Gastrocnemius medialis (tissue), 4 donors: ENCODE measurements at regions not wholly inside any gene's neighbourhood (a gene's known extent, or its start where the extent isn't known, plus 50 kb on each side); places are given as distances from the start of the nearest gene placed in this dataset.

Source experiments
- ATAC-seq, 2 donors: fragments of 150-250 bp; one replicate each; pipeline ENCODE4 v1.9.1; 2016
- DNase-seq, 2 donors: peaks; one replicate each; pipeline ENCODE4 v3.0.0-alpha.2; 2019
- H3K27ac ChIP-seq, 4 donors: fragments of 200-600 bp; sonication (generic); 1 replicate in 1 of 4; 2 replicates in 3 of 4; pipeline ENCODE4 v1.5.1; 2016 to 2018; ENCODE audit warnings: mild to moderate bottlenecking in 2 of 4, moderate library complexity in 1 of 4
- H3K27me3 ChIP-seq, 3 donors: fragments of 200-600 bp; sonication (generic) in 2 of 3; 1 replicate in 1 of 3; 2 replicates in 2 of 3; pipeline versions ENCODE4 v1.5.1 to v1.6.0; 2016 to 2019; ENCODE audit warnings: mild to moderate bottlenecking in 1 of 3, moderate library complexity in 1 of 3
- H3K36me3 ChIP-seq, 2 donors: fragments of 200-600 bp; sonication (generic) in 1 of 2; one replicate each; pipeline ENCODE4 v1.5.1; 2017 to 2018
- H3K4me1 ChIP-seq, 2 donors: fragments of 200-600 bp; sonication (generic) in 1 of 2; one replicate each; pipeline ENCODE4 v1.5.1; 2016 to 2017; ENCODE audit warnings: mild to moderate bottlenecking in 2 of 2
- H3K4me3 ChIP-seq, 4 donors: fragments of 200-600 bp; sonication (generic) in 3 of 4; 1 replicate in 1 of 4; 2 replicates in 3 of 4; pipeline ENCODE4 v1.5.1; 2016 to 2019; ENCODE audit warnings: mild to moderate bottlenecking in 2 of 4
- H3K9me3 ChIP-seq, 3 donors: fragments of 200-600 bp; sonication (generic) in 2 of 3; 1 replicate in 1 of 3; 2 replicates in 2 of 3; pipeline ENCODE4 v1.5.1; 2016 to 2019
- CTCF ChIP-seq, 5 experiments: fragments of 450-650 bp in 3 of 5; fragments of 200-600 bp in 2 of 5; sonication (generic) in 2 of 5; IDR thresholded peaks in 4 of 5; conservative IDR thresholded peaks in 1 of 5; 1 replicate in 4 of 5; 2 replicates in 1 of 5; pipeline ENCODE4 v1.5.1; 2016 to 2019; ENCODE audit warnings: antibody characterized with exemption in 5 of 5, mild to moderate bottlenecking in 3 of 5, moderate library complexity in 3 of 5
- POLR2A ChIP-seq, 2 donors: fragments of 450-650 bp; IDR thresholded peaks; one replicate each; pipeline ENCODE4 v1.6.1; 2017; ENCODE audit warnings: antibody characterized with exemption in 2 of 2, mild to moderate bottlenecking in 2 of 2, moderate library complexity in 2 of 2
- in situ Hi-C, 4 donors: fragments of 200-750 bp; cut with MboI; loops; one replicate each; pipeline versions ENCODE4 v1.15.0 to v1.8.0; 2017; ENCODE audit warnings: low sequenced_read_pairs in 4 of 4
- intact Hi-C: fragments of 100-400 bp; cut with DNase I; formaldehyde crosslinking; loops from one replicate; pipeline ENCODE4 v1.15.1; 2023; ENCODE audit warnings: low total_unique reads

- H3K4me1 ChIP-seq: no peaks in the 10 kb centered on the region
- no peaks in the 10 kb centered on the region for H3K36me3 ChIP-seq
- intact Hi-C loops (no loop called here), in situ Hi-C loops (no loop called here)
- ATAC-seq: no peak
- H3K9me3 ChIP-seq: no peaks in the 10 kb centered on the region
- H3K4me3 ChIP-seq: no peak overlapping the region
- no peak for TF ChIP-seq POLR2A (IDR thresholded peaks at IDR 0.05)
- no peak for TF ChIP-seq CTCF (IDR thresholded peaks at IDR 0.05 in 4 of 5, conservative IDR thresholded peaks at IDR 0.05 in 1 of 5)
- H3K27me3 ChIP-seq: no peaks in the 10 kb centered on the region
- no peak for DNase-seq
- H3K27ac ChIP-seq: no peak overlapping the region
These were observed 371.1 kb upstream of the ARID1B start for GRCh38 chr6:156406099-156406498.

GRCh38 chr6:156402628-156403027 lies 374.6 kb upstream of the ARID1B start:
- in situ Hi-C loops (no loop called here), intact Hi-C loops (no loop called here)
- Histone ChIP-seq H3K36me3 (no peaks in the 10 kb centered on the region), H3K9me3 (no peaks in the 10 kb centered on the region), H3K4me3 (no peak overlapping the region), H3K27me3 (no peaks in the 10 kb centered on the region), H3K4me1 (no peaks in the 10 kb centered on the region), H3K27ac (no peak overlapping the region)
- no peak for TF ChIP-seq CTCF (IDR thresholded peaks at IDR 0.05 in 4 of 5, conservative IDR thresholded peaks at IDR 0.05 in 1 of 5)
- no peak for TF ChIP-seq POLR2A (IDR thresholded peaks at IDR 0.05)
- DNase-seq (no peak), ATAC-seq (no peak)

- H3K4me3 ChIP-seq: no peak overlapping the region
- no peaks in the 10 kb centered on the region for H3K9me3 ChIP-seq
- H3K36me3 ChIP-seq: no peaks in the 10 kb centered on the region
- DNase-seq (no peak), ATAC-seq (no peak)
- no peak for TF ChIP-seq CTCF (IDR thresholded peaks at IDR 0.05 in 4 of 5, conservative IDR thresholded peaks at IDR 0.05 in 1 of 5)
- no peak for TF ChIP-seq POLR2A (IDR thresholded peaks at IDR 0.05)
- H3K27me3 ChIP-seq: peaks cover 0 to 3% (median 2%) of the 10 kb centered on the region in 3 donors
- in situ Hi-C loops: no loop called here
- no peak overlapping the region for H3K27ac ChIP-seq
- H3K4me1 ChIP-seq: no peaks in the 10 kb centered on the region
- intact Hi-C loops: no loop called here
These were observed 375.0 kb upstream of the ARID1B start for GRCh38 chr6:156402227-156402626.

GRCh38 chr6:156400487-156400886 lies 376.7 kb upstream of the ARID1B start:
- ATAC-seq (no peak), DNase-seq (no peak)
- no peak overlapping the region for H3K27ac ChIP-seq
- in situ Hi-C loops (no loop called here), intact Hi-C loops (no loop called here)
- H3K4me3 ChIP-seq: no peak overlapping the region
- peaks cover 2 to 6% of the 10 kb centered on the region in 2 donors for H3K4me1 ChIP-seq
- no peaks in the 10 kb centered on the region for H3K36me3 ChIP-seq
- H3K27me3 ChIP-seq: peaks cover 5 to 10% (median 8%) of the 10 kb centered on the region in 3 donors
- TF ChIP-seq POLR2A (IDR thresholded peaks at IDR 0.05) (no peak), CTCF (IDR thresholded peaks at IDR 0.05 in 4 of 5, conservative IDR thresholded peaks at IDR 0.05 in 1 of 5) (no peak)
- H3K9me3 ChIP-seq: no peaks in the 10 kb centered on the region

GRCh38 chr6:156398966-156399365 lies 378.2 kb upstream of the ARID1B start:
- H3K4me3 ChIP-seq: no peak overlapping the region
- DNase-seq: no peak
- peaks cover 2 to 6% of the 10 kb centered on the region in 2 donors for H3K4me1 ChIP-seq
- intact Hi-C loops (no loop called here), in situ Hi-C loops (no loop called here)
- H3K9me3 ChIP-seq: no peaks in the 10 kb centered on the region
- no peak for ATAC-seq
- H3K27ac ChIP-seq: no peak overlapping the region
- peaks cover 5 to 10% (median 8%) of the 10 kb centered on the region in 3 donors for H3K27me3 ChIP-seq
- no peaks in the 10 kb centered on the region for H3K36me3 ChIP-seq
- TF ChIP-seq POLR2A (IDR thresholded peaks at IDR 0.05) (no peak), CTCF (IDR thresholded peaks at IDR 0.05 in 4 of 5, conservative IDR thresholded peaks at IDR 0.05 in 1 of 5) (no peak)
